Lower lobe of right lung (tissue), 2 donors: ENCODE measurements at regions not wholly inside any gene's neighbourhood (a gene's known extent, or its start where the extent isn't known, plus 50 kb on each side); places are given as distances from the start of the nearest gene placed in this dataset.

Source experiments
- ATAC-seq, 2 donors: fragments of 200-7000 bp; cut with Tn5 transposase; one replicate each; pipeline ENCODE4 v1.9.1; 2020 to 2022; ENCODE audit warnings: mild to moderate bottlenecking in 2 of 2, moderate library complexity in 2 of 2
- DNase-seq: peaks from one replicate; pipeline ENCODE4 v3.0.0-alpha.2; 2020
- H3K27ac ChIP-seq: fragments of 200-600 bp; one replicate; pipeline ENCODE4 v1.8.0; 2022
- H3K27me3 ChIP-seq: fragments of 200-600 bp; one replicate; pipeline ENCODE4 v1.8.0; 2022; ENCODE audit warnings: low read depth
- H3K36me3 ChIP-seq: fragments of 200-600 bp; one replicate; pipeline ENCODE4 v1.8.0; 2022; ENCODE audit warnings: mild to moderate bottlenecking
- H3K4me1 ChIP-seq: fragments of 200-600 bp; one replicate; pipeline ENCODE4 v1.8.0; 2022
- H3K4me3 ChIP-seq: fragments of 200-600 bp; one replicate; pipeline ENCODE4 v1.8.0; 2022; ENCODE audit warnings: mild to moderate bottlenecking
- H3K9me3 ChIP-seq: fragments of 200-600 bp; one replicate; pipeline ENCODE4 v1.8.0; 2022
- intact Hi-C: fragments of 100-400 bp; cut with DNase I; formaldehyde crosslinking; loops from one replicate; pipeline ENCODE4 v1.11.0; 2022
- TF ChIP-seq, protein P1 (sequence below): fragments of 200-600 bp; IDR thresholded peaks from one replicate; pipeline ENCODE4 v1.8.0; 2022; ENCODE audit warnings: antibody characterized with exemption, mild to moderate bottlenecking
- donor health status: DM: no; HTN: yes; CAD: no; lungs with severe emphysema.

DNA sequence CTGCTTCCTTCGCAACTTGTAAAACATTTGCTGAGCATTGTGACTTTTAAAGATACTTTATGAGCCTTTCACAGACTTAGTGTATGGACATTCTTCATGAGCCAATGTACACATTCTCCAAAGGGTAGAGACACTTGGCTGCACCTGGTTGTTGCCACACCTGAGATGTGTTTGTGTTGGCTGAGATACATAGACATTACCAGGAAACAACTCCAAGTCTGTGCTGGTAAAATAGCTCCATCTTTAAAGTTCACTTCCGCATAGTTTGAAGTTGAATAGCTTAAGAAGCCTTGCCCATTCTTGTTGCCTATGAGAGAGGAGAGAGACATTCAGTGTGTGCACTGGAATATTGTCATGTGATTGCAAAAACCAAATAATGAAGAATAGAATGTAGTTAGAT lies 538.3 kb upstream of the AMELY start:
- ATAC-seq (peak in 1 of 2 donors; percentile 86), DNase-seq (no peak)
- Histone ChIP-seq H3K4me1 (no peaks in the 10 kb centered on the region), H3K27ac (no peak overlapping the region), H3K4me3 (no peak overlapping the region), H3K9me3 (no peaks in the 10 kb centered on the region), H3K27me3 (no peaks in the 10 kb centered on the region), H3K36me3 (no peaks in the 10 kb centered on the region)
- intact Hi-C loops: no loop called here
- TF ChIP-seq, protein P1, sequence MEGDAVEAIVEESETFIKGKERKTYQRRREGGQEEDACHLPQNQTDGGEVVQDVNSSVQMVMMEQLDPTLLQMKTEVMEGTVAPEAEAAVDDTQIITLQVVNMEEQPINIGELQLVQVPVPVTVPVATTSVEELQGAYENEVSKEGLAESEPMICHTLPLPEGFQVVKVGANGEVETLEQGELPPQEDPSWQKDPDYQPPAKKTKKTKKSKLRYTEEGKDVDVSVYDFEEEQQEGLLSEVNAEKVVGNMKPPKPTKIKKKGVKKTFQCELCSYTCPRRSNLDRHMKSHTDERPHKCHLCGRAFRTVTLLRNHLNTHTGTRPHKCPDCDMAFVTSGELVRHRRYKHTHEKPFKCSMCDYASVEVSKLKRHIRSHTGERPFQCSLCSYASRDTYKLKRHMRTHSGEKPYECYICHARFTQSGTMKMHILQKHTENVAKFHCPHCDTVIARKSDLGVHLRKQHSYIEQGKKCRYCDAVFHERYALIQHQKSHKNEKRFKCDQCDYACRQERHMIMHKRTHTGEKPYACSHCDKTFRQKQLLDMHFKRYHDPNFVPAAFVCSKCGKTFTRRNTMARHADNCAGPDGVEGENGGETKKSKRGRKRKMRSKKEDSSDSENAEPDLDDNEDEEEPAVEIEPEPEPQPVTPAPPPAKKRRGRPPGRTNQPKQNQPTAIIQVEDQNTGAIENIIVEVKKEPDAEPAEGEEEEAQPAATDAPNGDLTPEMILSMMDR: no peak

GRCh38 chrY:7448687-7449086 lies 537.1 kb upstream of the AMELY start:
- H3K4me1 ChIP-seq: no peaks in the 10 kb centered on the region
- TF ChIP-seq, protein P1: no peak
- H3K9me3 ChIP-seq: no peaks in the 10 kb centered on the region
- DNase-seq: no peak
- intact Hi-C loops: no loop called here
- no peaks in the 10 kb centered on the region for H3K27me3 ChIP-seq
- H3K4me3 ChIP-seq: no peak overlapping the region
- no peak overlapping the region for H3K27ac ChIP-seq
- no peak for ATAC-seq
- no peaks in the 10 kb centered on the region for H3K36me3 ChIP-seq

DNA sequence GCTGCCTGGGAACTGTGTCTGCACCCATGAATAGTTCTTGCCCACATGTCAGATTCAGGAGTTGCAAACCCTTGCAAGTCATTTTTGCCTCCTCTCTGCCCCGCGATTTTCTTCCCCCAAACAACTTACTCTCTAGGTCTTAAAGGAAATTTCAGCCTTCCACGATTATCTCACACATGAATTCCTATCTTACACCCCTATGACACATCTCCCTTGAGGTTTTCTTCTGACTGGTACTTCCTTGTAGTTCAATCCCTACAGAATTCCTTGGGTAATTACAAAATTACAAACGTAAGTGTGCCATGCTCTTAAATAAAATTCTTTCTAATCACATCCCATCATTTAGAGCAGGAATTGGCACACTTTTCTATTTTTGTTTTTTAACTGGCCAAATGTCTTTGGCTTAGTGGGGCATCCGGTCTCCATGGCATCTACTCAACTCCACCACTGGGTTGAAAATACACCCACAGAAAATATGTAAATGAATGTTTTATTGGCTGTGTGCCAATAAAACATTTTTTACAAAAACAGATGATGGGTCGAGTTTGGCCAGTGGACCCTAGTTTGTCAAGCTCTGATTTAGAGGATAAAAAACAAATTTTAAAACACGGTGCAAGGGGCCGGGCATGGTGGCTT lies 536.4 kb upstream of the AMELY start:
- intact Hi-C loops: no loop called here
- Histone ChIP-seq H3K9me3 (no peaks in the 10 kb centered on the region), H3K4me3 (no peak overlapping the region), H3K27ac (no peak overlapping the region), H3K36me3 (no peaks in the 10 kb centered on the region), H3K27me3 (no peaks in the 10 kb centered on the region), H3K4me1 (no peaks in the 10 kb centered on the region)
- no peak for ATAC-seq
- TF ChIP-seq, protein P1: no peak
- no peak for DNase-seq

GRCh38 chrY:7444141-7444540 lies 532.6 kb upstream of the AMELY start:
- TF ChIP-seq, protein P1: no peak
- Histone ChIP-seq H3K9me3 (no peaks in the 10 kb centered on the region), H3K4me1 (no peaks in the 10 kb centered on the region), H3K27me3 (no peaks in the 10 kb centered on the region), H3K4me3 (no peak overlapping the region), H3K36me3 (no peaks in the 10 kb centered on the region), H3K27ac (no peak overlapping the region)
- ATAC-seq (no peak), DNase-seq (no peak)
- intact Hi-C loops: no loop called here

- Histone ChIP-seq H3K4me3 (no peak overlapping the region), H3K4me1 (no peaks in the 10 kb centered on the region)
- TF ChIP-seq, protein P1: no peak
Observed at GRCh38 chrY:7440796-7441530, 529.4 kb upstream of the AMELY start.

More at GRCh38 chrY:7440796-7441530, 529.4 kb upstream of the AMELY start:
- DNase-seq (no peak), ATAC-seq (no peak)
- Histone ChIP-seq H3K27ac (no peak overlapping the region), H3K9me3 (no peaks in the 10 kb centered on the region), H3K36me3 (no peaks in the 10 kb centered on the region), H3K27me3 (no peaks in the 10 kb centered on the region)
- intact Hi-C loops: no loop called here
